WTC11 (cell line): ENCODE measurements at regions not wholly inside any gene's neighbourhood (a gene's known extent, or its start where the extent isn't known, plus 50 kb on each side); places are given as distances from the start of the nearest gene placed in this dataset.
A peak's percentile ranks its signal among the peaks of the same experiment; 100 is the strongest.

Experiments used
- ATAC-seq: fragments of 200-7000 bp; cut with Tn5 transposase; 2 replicates; pipeline ENCODE4 v1.10.0; 2021; ENCODE audit warnings: mild to moderate bottlenecking, moderate library complexity
- CTCF ChIA-PET: fragments of 300-600 bp; sonication (Branson Sonifier 250); formaldehyde crosslinking; loops from one replicate; lab custom pipeline; 2021; ENCODE audit warnings: antibody characterized with exemption; lab: Charles Lee
- POLR2A ChIA-PET: fragments of 350-600 bp; sonication (Branson Sonifier 250); formaldehyde crosslinking; loops from one replicate; lab custom pipeline; 2021; ENCODE audit warnings: antibody characterized with exemption; lab: Charles Lee
- DNase-seq: peaks from one replicate; pipeline ENCODE4 v3.0.0; 2021; ENCODE audit warnings: low spot score
- H3K27ac Mint-ChIP-seq: 2 replicates; pipeline ENCODE4 v1.8.0; 2021; ENCODE audit warnings: mixed read lengths
- H3K27me3 Mint-ChIP-seq: 2 replicates; pipeline ENCODE4 v1.8.0; 2021; ENCODE audit warnings: low read depth, mild to moderate bottlenecking, moderate library complexity, mixed read lengths
- H3K36me3 Mint-ChIP-seq: 2 replicates; pipeline ENCODE4 v1.8.0; 2021; ENCODE audit warnings: mixed read lengths
- H3K4me1 Mint-ChIP-seq: 2 replicates; pipeline ENCODE4 v1.8.0; 2022; ENCODE audit warnings: mixed read lengths
- H3K4me3 Mint-ChIP-seq: 2 replicates; pipeline ENCODE4 v1.8.0; 2021; ENCODE audit warnings: mild to moderate bottlenecking, moderate library complexity, mixed read lengths
- H3K9me3 Mint-ChIP-seq: 2 replicates; pipeline ENCODE4 v1.8.0; 2021; ENCODE audit warnings: mixed read lengths
- CBFB ChIP-seq: sonication (generic); formaldehyde crosslinking; IDR thresholded peaks from 2 replicates; pipeline ENCODE4 v1.8.1; 2022; ENCODE audit warnings: mild to moderate bottlenecking, low read depth, missing genetic modification reagents
- CREM ChIP-seq: sonication (generic); formaldehyde crosslinking; IDR thresholded peaks from 2 replicates; pipeline ENCODE4 v1.8.1; 2022; ENCODE audit warnings: mild to moderate bottlenecking, missing genetic modification reagents, moderate library complexity
- ESRRA ChIP-seq: sonication (generic); formaldehyde crosslinking; IDR thresholded peaks from 2 replicates; pipeline ENCODE4 v1.8.1; 2022; ENCODE audit warnings: mild to moderate bottlenecking, missing genetic modification reagents, borderline replicate concordance
- FOXK1 ChIP-seq: sonication (generic); formaldehyde crosslinking; IDR thresholded peaks from 2 replicates; pipeline ENCODE4 v1.8.0; 2022; ENCODE audit warnings: mild to moderate bottlenecking, moderate library complexity, missing genetic modification reagents
- GABPB1 ChIP-seq: sonication (generic); formaldehyde crosslinking; IDR thresholded peaks from 2 replicates; pipeline ENCODE4 v1.8.1; 2023; ENCODE audit warnings: mild to moderate bottlenecking, missing genetic modification reagents
- JUN ChIP-seq: sonication (generic); formaldehyde crosslinking; IDR thresholded peaks from 2 replicates; pipeline ENCODE4 v1.8.0; 2023; ENCODE audit warnings: mild to moderate bottlenecking, missing genetic modification reagents
- MXD4 ChIP-seq: fragments of 250-450 bp; sonication (Bioruptor Pico); IDR thresholded peaks from 2 replicates; pipeline ENCODE4 v1.8.0; 2021; ENCODE audit warnings: mild to moderate bottlenecking, moderate library complexity, borderline replicate concordance
- NFE2L1 ChIP-seq: sonication (generic); formaldehyde crosslinking; IDR thresholded peaks from 2 replicates; pipeline ENCODE4 v1.8.1; 2023; ENCODE audit warnings: missing genetic modification reagents
- OVOL2 ChIP-seq: fragments of 250-450 bp; sonication (Bioruptor Pico); IDR thresholded peaks from 2 replicates; pipeline ENCODE4 v1.9.0; 2021; ENCODE audit warnings: mild to moderate bottlenecking, borderline replicate concordance
- SMAD4 ChIP-seq: sonication (generic); formaldehyde crosslinking; IDR thresholded peaks from 2 replicates; pipeline ENCODE4 v1.8.0; 2022; ENCODE audit warnings: mild to moderate bottlenecking, missing genetic modification reagents
- SOX15 ChIP-seq: fragments of 250-450 bp; sonication (Bioruptor Pico); IDR thresholded peaks from 2 replicates; pipeline ENCODE4 v1.9.0; 2021; ENCODE audit warnings: mild to moderate bottlenecking
- TCF7 ChIP-seq: sonication (generic); formaldehyde crosslinking; IDR thresholded peaks from 2 replicates; pipeline ENCODE4 v1.8.0; 2022; ENCODE audit warnings: mild to moderate bottlenecking, low read depth, missing genetic modification reagents, moderate library complexity
- TEAD1 ChIP-seq: sonication (generic); formaldehyde crosslinking; IDR thresholded peaks from 2 replicates; pipeline ENCODE4 v1.8.0; 2022; ENCODE audit warnings: mild to moderate bottlenecking, missing genetic modification reagents
- ZNF416 ChIP-seq: fragments of 250-450 bp; sonication (Bioruptor Pico); IDR thresholded peaks from 2 replicates; pipeline ENCODE4 v1.9.0; 2021; ENCODE audit warnings: mild to moderate bottlenecking, inconsistent platforms
- ZNF423 ChIP-seq: fragments of 250-450 bp; sonication (Bioruptor Pico); IDR thresholded peaks from 2 replicates; pipeline ENCODE4 v2.1.2; 2022; ENCODE audit warnings: mild to moderate bottlenecking, moderate library complexity
- TF ChIP-seq, protein P1 (sequence below): sonication (generic); formaldehyde crosslinking; IDR thresholded peaks from 2 replicates; pipeline ENCODE4 v1.8.0; 2022; ENCODE audit warnings: mild to moderate bottlenecking, missing genetic modification reagents
- TF ChIP-seq, protein P2 (sequence below): fragments of 250-450 bp; sonication (Bioruptor Pico); IDR thresholded peaks from 2 replicates; pipeline ENCODE4 v1.9.0; 2021; ENCODE audit warnings: moderate library complexity, mild to moderate bottlenecking, inconsistent platforms, borderline replicate concordance
- TF ChIP-seq, protein P3 (sequence below): sonication (generic); formaldehyde crosslinking; IDR thresholded peaks from 2 replicates; pipeline ENCODE4 v1.8.1; 2022; ENCODE audit warnings: mild to moderate bottlenecking, moderate library complexity, missing genetic modification reagents
- TF ChIP-seq, protein P4 (sequence below): sonication (generic); formaldehyde crosslinking; IDR thresholded peaks from 2 replicates; pipeline ENCODE4 v1.8.1; 2022; ENCODE audit warnings: low read depth, missing genetic modification reagents, borderline replicate concordance
- TF ChIP-seq, protein P5 (sequence below): sonication (generic); formaldehyde crosslinking; IDR thresholded peaks from 2 replicates; pipeline ENCODE4 v1.8.0; 2023; ENCODE audit warnings: mild to moderate bottlenecking, missing genetic modification reagents
- TF ChIP-seq, protein P6 (sequence below): fragments of 250-450 bp; sonication (Bioruptor Pico); IDR thresholded peaks from 2 replicates; pipeline ENCODE4 v2.1.2; 2022; ENCODE audit warnings: mild to moderate bottlenecking, moderate library complexity
- TF ChIP-seq, protein P7 (sequence below): fragments of 200-600 bp; IDR thresholded peaks from 2 replicates; pipeline ENCODE4 v1.8.0; 2022; ENCODE audit warnings: antibody characterized with exemption

DNA sequence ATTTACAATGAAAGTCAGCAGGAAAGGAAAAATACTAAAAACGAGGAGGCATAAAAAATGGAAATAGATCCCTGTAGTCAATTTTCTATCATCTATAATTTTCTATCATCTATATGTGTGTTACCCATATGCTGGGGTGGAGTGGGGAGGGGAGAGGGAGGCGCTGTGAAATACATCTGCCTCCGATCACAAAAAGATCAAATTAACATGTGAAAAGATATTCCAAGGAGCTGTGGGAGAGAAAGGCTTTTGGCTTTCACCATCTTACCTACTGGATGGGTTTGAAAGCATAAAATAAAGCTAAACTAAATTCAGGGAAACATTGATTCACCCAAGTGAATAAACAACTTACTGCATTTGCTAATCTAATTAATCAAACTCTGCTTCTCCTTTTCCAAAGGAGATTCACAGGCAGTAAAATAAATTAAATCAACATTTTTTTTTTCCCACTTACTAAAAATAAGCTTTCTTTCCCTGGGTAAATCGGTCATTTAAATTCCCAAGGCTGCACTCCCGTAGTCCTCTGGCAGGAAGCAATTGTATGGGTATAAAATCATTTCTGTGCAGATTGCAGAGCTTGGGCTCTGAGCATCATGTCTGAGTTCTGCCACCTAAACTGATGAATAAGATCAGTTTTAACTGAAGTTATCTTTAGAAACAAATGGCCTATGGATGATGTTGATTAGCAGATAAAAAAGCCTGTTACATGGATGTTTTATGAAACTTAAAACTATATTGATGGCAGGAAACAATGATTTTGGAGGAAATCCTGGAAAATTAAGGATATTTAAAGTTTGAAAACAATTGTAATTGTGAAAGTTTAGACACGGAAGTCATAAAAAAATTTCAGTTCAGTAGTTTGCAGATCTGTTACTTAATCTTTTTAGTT is 147.9 kb downstream of the SOX4 start (continued):
- TF ChIP-seq, protein P1, sequence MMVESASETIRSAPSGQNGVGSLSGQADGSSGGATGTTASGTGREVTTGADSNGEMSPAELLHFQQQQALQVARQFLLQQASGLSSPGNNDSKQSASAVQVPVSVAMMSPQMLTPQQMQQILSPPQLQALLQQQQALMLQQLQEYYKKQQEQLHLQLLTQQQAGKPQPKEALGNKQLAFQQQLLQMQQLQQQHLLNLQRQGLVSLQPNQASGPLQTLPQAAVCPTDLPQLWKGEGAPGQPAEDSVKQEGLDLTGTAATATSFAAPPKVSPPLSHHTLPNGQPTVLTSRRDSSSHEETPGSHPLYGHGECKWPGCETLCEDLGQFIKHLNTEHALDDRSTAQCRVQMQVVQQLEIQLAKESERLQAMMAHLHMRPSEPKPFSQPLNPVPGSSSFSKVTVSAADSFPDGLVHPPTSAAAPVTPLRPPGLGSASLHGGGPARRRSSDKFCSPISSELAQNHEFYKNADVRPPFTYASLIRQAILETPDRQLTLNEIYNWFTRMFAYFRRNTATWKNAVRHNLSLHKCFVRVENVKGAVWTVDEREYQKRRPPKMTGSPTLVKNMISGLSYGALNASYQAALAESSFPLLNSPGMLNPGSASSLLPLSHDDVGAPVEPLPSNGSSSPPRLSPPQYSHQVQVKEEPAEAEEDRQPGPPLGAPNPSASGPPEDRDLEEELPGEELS: no peak
- TF ChIP-seq CREM: no peak
- no peak for TF ChIP-seq GABPB1
- TF ChIP-seq OVOL2 (CRISPR knock-in tag): no peak
- no peak for TF ChIP-seq NFE2L1 (CRISPR knock-in tag)
- TF ChIP-seq, protein P2, sequence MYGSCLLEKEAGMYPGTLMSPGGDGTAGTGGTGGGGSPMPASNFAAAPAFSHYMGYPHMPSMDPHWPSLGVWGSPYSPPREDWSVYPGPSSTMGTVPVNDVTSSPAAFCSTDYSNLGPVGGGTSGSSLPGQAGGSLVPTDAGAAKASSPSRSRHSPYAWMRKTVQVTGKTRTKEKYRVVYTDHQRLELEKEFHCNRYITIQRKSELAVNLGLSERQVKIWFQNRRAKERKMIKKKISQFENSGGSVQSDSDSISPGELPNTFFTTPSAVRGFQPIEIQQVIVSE (CRISPR knock-in tag): no peak
- no peak for TF ChIP-seq MXD4 (CRISPR knock-in tag)
- TF ChIP-seq, protein P3, sequence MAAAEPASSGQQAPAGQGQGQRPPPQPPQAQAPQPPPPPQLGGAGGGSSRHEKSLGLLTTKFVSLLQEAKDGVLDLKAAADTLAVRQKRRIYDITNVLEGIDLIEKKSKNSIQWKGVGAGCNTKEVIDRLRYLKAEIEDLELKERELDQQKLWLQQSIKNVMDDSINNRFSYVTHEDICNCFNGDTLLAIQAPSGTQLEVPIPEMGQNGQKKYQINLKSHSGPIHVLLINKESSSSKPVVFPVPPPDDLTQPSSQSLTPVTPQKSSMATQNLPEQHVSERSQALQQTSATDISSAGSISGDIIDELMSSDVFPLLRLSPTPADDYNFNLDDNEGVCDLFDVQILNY (CRISPR knock-in tag): no peak

DNA sequence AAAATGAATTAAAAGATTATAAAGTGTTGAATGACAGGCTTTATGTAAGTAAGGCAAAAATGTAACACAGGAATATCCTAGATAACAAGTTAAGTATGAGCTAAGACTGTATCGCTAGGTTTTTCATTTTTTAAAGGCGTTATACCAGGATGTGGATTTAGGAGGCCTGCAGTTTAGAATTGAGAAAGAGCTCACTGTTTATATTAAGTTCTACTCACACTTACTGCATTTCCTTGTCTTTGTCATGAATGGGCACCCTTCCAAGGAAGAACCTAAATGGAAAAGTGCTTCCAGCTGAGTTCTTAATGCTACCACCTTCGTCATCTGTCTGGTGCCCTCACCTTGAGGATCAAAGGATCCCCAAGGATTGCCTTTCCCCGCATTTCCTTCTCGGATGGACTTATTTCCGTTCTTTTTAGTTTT is 148.7 kb downstream of the SOX4 start:
- POLR2A ChIA-PET: interaction anchor here (1.6 to 4.6 kb wide), 2 partner anchors 76 to 148 kb away, joined by 5 to 25 read pairs; partner anchors contain the start of gene SOX4
- peak overlapping the region; percentile 97 for H3K27ac Mint-ChIP-seq
- H3K27me3 Mint-ChIP-seq: no peaks in the 10 kb centered on the region
- H3K36me3 Mint-ChIP-seq: peaks cover 7% of the 10 kb centered on the region; the same call in 1 of the 2 replicates
- CTCF ChIA-PET: interaction anchor here (1.3 to 2.0 kb wide), 2 partner anchors 30 to 194 kb away, joined by 6 to 8 read pairs; no protein-coding TSS in a partner anchor
- 0 out of 2 replicates have a peak, but pooled peaks cover 3% of the 10 kb centered on the region for H3K9me3 Mint-ChIP-seq
- H3K4me3 Mint-ChIP-seq: peak overlapping the region; percentile 61
- DNase-seq (no peak), ATAC-seq (peak; percentile 31)
- H3K4me1 Mint-ChIP-seq: peaks cover 75% of the 10 kb centered on the region
- TF ChIP-seq CBFB (CRISPR knock-in tag) (no peak), SMAD4 (CRISPR knock-in tag) (no peak), ZNF416 (CRISPR knock-in tag) (no peak), TCF7 (CRISPR knock-in tag) (no peak), JUN (CRISPR knock-in tag) (no peak), SOX15 (CRISPR knock-in tag) (no peak), FOXK1 (peak; percentile 65; the same call in 1 of the 2 replicates), ESRRA (CRISPR knock-in tag) (no peak), ZNF423 (CRISPR knock-in tag) (peak; percentile 70), TEAD1 (peak; percentile 73; the same call in 1 of the 2 replicates)
- TF ChIP-seq, protein P4, sequence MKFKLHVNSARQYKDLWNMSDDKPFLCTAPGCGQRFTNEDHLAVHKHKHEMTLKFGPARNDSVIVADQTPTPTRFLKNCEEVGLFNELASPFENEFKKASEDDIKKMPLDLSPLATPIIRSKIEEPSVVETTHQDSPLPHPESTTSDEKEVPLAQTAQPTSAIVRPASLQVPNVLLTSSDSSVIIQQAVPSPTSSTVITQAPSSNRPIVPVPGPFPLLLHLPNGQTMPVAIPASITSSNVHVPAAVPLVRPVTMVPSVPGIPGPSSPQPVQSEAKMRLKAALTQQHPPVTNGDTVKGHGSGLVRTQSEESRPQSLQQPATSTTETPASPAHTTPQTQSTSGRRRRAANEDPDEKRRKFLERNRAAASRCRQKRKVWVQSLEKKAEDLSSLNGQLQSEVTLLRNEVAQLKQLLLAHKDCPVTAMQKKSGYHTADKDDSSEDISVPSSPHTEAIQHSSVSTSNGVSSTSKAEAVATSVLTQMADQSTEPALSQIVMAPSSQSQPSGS: no peak
- TF ChIP-seq, protein P5, sequence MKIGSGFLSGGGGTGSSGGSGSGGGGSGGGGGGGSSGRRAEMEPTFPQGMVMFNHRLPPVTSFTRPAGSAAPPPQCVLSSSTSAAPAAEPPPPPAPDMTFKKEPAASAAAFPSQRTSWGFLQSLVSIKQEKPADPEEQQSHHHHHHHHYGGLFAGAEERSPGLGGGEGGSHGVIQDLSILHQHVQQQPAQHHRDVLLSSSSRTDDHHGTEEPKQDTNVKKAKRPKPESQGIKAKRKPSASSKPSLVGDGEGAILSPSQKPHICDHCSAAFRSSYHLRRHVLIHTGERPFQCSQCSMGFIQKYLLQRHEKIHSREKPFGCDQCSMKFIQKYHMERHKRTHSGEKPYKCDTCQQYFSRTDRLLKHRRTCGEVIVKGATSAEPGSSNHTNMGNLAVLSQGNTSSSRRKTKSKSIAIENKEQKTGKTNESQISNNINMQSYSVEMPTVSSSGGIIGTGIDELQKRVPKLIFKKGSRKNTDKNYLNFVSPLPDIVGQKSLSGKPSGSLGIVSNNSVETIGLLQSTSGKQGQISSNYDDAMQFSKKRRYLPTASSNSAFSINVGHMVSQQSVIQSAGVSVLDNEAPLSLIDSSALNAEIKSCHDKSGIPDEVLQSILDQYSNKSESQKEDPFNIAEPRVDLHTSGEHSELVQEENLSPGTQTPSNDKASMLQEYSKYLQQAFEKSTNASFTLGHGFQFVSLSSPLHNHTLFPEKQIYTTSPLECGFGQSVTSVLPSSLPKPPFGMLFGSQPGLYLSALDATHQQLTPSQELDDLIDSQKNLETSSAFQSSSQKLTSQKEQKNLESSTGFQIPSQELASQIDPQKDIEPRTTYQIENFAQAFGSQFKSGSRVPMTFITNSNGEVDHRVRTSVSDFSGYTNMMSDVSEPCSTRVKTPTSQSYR (CRISPR knock-in tag): no peak
- TF ChIP-seq, protein P6, sequence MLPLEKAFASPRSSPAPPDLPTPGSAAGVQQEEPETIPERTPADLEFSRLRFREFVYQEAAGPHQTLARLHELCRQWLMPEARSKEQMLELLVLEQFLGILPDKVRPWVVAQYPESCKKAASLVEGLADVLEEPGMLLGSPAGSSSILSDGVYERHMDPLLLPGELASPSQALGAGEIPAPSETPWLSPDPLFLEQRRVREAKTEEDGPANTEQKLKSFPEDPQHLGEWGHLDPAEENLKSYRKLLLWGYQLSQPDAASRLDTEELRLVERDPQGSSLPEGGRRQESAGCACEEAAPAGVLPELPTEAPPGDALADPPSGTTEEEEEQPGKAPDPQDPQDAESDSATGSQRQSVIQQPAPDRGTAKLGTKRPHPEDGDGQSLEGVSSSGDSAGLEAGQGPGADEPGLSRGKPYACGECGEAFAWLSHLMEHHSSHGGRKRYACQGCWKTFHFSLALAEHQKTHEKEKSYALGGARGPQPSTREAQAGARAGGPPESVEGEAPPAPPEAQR (CRISPR knock-in tag): no peak
- TF ChIP-seq, protein P7, sequence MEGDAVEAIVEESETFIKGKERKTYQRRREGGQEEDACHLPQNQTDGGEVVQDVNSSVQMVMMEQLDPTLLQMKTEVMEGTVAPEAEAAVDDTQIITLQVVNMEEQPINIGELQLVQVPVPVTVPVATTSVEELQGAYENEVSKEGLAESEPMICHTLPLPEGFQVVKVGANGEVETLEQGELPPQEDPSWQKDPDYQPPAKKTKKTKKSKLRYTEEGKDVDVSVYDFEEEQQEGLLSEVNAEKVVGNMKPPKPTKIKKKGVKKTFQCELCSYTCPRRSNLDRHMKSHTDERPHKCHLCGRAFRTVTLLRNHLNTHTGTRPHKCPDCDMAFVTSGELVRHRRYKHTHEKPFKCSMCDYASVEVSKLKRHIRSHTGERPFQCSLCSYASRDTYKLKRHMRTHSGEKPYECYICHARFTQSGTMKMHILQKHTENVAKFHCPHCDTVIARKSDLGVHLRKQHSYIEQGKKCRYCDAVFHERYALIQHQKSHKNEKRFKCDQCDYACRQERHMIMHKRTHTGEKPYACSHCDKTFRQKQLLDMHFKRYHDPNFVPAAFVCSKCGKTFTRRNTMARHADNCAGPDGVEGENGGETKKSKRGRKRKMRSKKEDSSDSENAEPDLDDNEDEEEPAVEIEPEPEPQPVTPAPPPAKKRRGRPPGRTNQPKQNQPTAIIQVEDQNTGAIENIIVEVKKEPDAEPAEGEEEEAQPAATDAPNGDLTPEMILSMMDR: no peak
- TF ChIP-seq, protein P2 (CRISPR knock-in tag): no peak
